H54 (cell line): ENCODE measurements at regions not wholly inside any gene's neighbourhood (a gene's known extent, or its start where the extent isn't known, plus 50 kb on each side); places are given as distances from the start of the nearest gene placed in this dataset.

Experiments
- DNase-seq: peaks from one replicate; pipeline ENCODE4 v3.0.0; 2011; ENCODE audit warnings: low spot score, mixed read lengths; ENCODE audit not compliant: insufficient read length
- FAIRE-seq: peaks from 3 replicates; lab custom pipeline; 2011; peaks lifted over from hg19 to GRCh38; lab: Jason Lieb, UNC
- POLR2A ChIP-seq: IDR thresholded peaks from 2 replicates; pipeline ENCODE4 v1.6.1; 2011; ENCODE audit warnings: low read depth, mild to moderate bottlenecking, low read length

DNA sequence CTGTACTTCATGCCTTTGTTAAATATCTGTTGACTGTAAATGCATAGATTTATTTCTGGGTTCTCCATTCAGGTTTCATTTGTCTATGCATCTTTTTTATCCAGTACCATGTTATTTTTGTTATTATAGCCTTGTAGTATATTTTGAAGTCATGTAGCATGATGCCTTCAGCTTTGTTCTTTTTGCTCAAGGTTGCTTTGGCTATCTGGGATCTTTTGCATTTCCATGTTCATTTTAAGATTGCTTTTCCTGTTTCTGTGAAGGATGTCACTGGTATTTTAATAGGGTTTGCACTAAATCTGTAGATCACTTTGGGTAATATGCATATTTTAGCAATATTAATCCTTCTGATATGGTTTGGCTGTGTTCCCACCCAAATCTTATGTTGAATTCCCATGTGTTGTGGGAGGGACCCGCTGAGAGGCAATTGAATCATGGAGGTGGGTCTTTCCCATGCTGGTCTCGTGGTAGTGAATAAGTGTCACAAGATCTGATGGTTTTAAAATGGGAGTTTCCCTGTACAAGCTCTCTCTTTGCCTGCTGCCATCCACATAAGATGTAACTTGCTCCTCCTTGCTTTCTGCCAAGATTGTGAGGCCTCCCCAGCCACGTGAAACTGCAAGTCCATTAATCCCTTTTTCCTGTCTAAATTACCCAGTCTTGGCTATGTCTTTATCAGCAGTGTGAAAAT is 302.8 kb upstream of the SEMA3C start:
- DNase-seq: no peak
- TF ChIP-seq POLR2A: no peak
- FAIRE-seq: no peak

- FAIRE-seq: peak; percentile 6
- no peak for DNase-seq
- TF ChIP-seq POLR2A: no peak
Observed at GRCh38 chr7:81218480-81219106, 299.7 kb upstream of the SEMA3C start.

- TF ChIP-seq POLR2A: no peak
- no peak for FAIRE-seq
- DNase-seq: no peak
Observed at GRCh38 chr7:81213394-81213793, 294.5 kb upstream of the SEMA3C start.

DNA sequence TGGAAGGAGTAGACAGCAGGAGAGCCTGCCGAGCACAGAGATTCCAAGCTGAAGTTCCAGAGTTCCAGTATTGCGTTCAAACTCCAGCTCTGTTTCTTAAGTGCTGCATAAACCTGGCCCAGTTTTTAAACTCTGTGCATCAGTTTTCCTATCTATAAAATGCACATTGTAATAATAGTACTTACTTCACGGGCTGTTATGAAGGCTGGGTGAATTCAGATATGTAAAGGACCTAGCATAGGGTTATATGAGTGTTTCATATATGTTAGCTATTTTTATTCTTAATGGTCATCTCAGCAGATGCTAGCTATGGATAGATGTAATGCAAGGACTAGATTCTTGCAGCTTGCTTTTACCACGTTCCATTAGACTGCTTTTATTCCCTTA is 293.1 kb upstream of the SEMA3C start:
- TF ChIP-seq POLR2A: no peak
- DNase-seq (no peak), FAIRE-seq (peak; percentile 20)

DNA sequence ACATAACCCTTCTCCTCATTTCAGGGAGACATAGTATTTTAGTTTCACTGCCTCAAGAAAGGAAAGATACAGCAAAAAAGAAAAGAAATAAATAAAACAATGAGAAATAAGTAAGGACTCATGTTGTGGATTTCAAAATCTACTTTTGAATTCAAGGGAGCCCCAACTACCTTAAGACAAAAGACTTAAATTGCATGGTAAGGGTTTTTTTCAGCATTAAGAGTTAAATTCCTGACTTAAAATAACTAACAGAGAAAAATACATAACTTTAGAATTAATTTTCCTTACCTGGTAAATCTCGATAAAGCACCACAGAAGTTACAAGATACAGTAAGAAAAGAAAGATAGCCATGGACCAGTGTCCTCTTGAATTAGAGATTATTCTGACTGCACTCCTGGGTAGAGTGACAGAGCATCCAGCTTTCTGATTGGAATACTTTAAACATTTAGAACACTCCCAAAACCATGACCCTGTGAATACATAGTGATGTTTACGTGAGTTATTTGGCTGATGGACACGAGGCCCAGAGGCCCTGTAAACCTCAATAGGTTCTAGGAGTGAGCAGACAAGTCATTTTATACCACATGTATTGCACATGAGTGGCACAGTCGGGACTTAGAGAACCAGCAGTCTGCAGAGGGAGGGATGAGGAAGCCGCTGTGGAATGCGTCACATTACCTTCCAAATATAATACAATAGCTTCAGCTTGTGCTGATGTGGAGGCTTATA is 292.5 kb upstream of the SEMA3C start:
- TF ChIP-seq POLR2A: no peak
- DNase-seq (no peak), FAIRE-seq (peak; percentile 58)

DNA sequence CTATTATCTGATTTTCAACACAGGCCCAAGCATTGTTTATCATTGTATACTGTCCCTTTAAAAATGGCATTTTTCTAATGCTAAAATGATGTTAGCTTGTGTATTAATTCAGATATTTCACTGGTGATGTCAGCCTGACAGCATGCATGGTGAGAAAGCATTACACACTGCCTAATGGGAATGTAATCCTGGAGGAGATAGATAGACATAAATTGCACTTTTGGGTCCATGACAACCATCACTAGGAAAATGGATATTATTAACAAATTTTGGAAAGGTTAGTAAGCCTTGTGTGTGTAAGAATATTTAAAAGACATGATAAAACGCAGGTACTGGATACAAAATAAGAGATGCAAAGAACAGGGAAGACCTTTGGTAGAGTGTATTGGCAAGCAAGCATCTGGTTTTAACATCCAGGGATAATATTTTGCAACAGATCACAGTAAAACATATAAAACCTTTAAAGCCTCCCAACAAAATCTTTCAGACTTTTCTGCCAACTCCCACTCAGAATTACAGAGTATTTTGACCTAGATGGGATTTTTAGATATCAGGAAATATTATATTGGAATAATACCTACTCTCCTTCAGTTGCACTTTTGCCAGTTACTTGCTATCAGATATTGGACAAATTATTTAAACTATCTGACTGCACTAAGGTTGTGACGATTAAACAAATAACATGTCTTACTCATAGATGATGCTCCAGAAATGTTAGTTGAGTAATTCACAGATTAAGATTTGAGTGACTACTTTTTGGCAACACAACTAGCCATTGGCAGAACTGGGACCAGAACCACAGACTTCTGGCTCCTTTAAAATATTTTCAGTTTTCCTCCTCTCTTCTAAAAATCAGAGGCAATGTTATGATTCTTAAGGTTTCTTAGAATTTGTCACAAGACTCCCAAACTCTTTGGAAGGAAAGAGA is 291.6 kb upstream of the SEMA3C start:
- peak; percentile 43 for FAIRE-seq
- no peak for DNase-seq
- no peak for TF ChIP-seq POLR2A

DNA sequence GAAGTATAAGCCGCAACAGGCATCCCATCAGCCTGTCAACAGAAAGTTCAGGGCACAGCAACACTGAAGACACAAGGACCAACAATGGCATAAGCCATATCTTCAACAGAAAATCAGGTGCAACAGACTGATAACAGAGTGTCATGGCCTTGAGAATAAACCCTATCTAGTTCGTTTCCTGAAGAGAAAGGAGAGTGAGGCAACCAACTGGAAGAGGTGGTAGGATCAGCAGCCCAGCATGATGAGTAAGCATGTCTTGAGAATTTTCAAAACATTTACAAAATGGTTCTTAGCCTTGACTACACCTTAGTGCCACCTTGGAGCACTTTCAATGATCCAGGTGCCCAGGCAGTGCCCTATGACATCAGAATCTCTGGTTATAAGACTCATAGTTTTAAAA is 290.2 kb upstream of the SEMA3C start:
- FAIRE-seq (peak; percentile 15), DNase-seq (no peak)
- TF ChIP-seq POLR2A: no peak

GRCh38 chr7:81207801-81208200 is 288.9 kb upstream of the SEMA3C start:
- no peak for FAIRE-seq
- no peak for TF ChIP-seq POLR2A
- no peak for DNase-seq

- TF ChIP-seq POLR2A: no peak
- no peak for DNase-seq
- FAIRE-seq: no peak
Observed at GRCh38 chr7:81206667-81207360, 288.0 kb upstream of the SEMA3C start.

- no peak for TF ChIP-seq POLR2A
- FAIRE-seq (no peak), DNase-seq (no peak)
Observed at GRCh38 chr7:81206217-81206616, 287.4 kb upstream of the SEMA3C start.

- no peak for DNase-seq
- TF ChIP-seq POLR2A: no peak
- FAIRE-seq: no peak
Observed at GRCh38 chr7:81201188-81201587, 282.3 kb upstream of the SEMA3C start.

- no peak for TF ChIP-seq POLR2A
- FAIRE-seq (no peak), DNase-seq (no peak)
Observed at GRCh38 chr7:81198766-81199165, 279.9 kb upstream of the SEMA3C start.

DNA sequence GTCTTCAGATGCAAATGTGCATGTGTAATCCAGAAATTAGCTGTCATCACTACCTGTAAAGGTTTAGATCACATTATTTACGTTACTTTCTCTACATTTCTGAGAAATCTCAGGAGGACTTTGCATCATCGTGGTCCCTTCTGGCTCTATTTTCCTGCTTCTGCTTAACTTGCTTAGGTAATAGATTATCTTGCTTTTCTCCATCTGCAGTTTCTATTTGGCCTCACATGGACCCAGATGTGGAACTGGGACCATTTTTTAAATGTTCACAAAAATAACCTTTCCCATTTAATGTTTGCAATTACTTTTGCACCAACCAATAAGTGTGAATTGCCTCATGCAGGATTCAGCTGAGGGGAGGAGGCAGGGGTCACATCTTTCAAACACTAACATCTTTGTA is 278.4 kb upstream of the SEMA3C start:
- no peak for TF ChIP-seq POLR2A
- no peak for FAIRE-seq
- DNase-seq: no peak
